Fibroblast of villous mesenchyme (primary cell): ENCODE measurements at regions not wholly inside any gene's neighbourhood (a gene's known extent, or its start where the extent isn't known, plus 50 kb on each side); places are given as distances from the start of the nearest gene placed in this dataset.
A peak's percentile ranks its signal among the peaks of the same experiment; 100 is the strongest.

ENCODE experiments used
- DNase-seq: peaks from one replicate; pipeline ENCODE4 v3.0.0-alpha.2; 2010; ENCODE audit warnings: low read depth
- H3K4me3 ChIP-seq: 2 replicates; pipeline ENCODE4 v1.5.1; 2011; ENCODE audit warnings: low read depth, mild to moderate bottlenecking, low read length
- CTCF ChIP-seq: IDR thresholded peaks from 2 replicates; pipeline ENCODE4 v1.5.1; 2012; ENCODE audit warnings: low read depth, mild to moderate bottlenecking, low read length; ENCODE audit not compliant: insufficient read depth

- no peak overlapping the region for H3K4me3 ChIP-seq
- TF ChIP-seq CTCF, result no peak
- DNase-seq, result peak; percentile 76
Measured at GRCh38 chr3:64859625-64860535, 172.1 kb upstream of the ADAMTS9 start.

GRCh38 chr3:64856977-64857516 lies 169.2 kb upstream of the ADAMTS9 start:
- DNase-seq, result peak; percentile 18
- TF ChIP-seq CTCF, result no peak
- H3K4me3 ChIP-seq, result no peak overlapping the region

- no peak for DNase-seq
- TF ChIP-seq CTCF, result no peak
- H3K4me3 ChIP-seq, result no peak overlapping the region
Measured at GRCh38 chr3:64856106-64856505, 168.3 kb upstream of the ADAMTS9 start.

GRCh38 chr3:64853456-64853855 lies 165.7 kb upstream of the ADAMTS9 start:
- TF ChIP-seq CTCF, result no peak
- no peak for DNase-seq
- no peak overlapping the region for H3K4me3 ChIP-seq

- no peak for DNase-seq
Measured at GRCh38 chr3:64852738-64853137, 164.9 kb upstream of the ADAMTS9 start.

GRCh38 chr3:64848822-64849221 lies 161.0 kb upstream of the ADAMTS9 start:
- no peak overlapping the region for H3K4me3 ChIP-seq
- peak; percentile 87 for DNase-seq
- no peak for TF ChIP-seq CTCF

More at GRCh38 chr3:64852738-64853137, 164.9 kb upstream of the ADAMTS9 start:
- TF ChIP-seq CTCF, result no peak
- H3K4me3 ChIP-seq, result no peak overlapping the region
